Neuron (in vitro differentiated cells): ENCODE measurements at regions not wholly inside any gene's neighbourhood (a gene's known extent, or its start where the extent isn't known, plus 50 kb on each side); places are given as distances from the start of the nearest gene placed in this dataset.

Experiments
- H2AFZ ChIP-seq: one replicate; pipeline ENCODE4 v1.6.1; 2013; ENCODE audit warnings: low read depth, mild to moderate bottlenecking, inconsistent platforms, low read length, moderate library complexity
- H3K27me3 ChIP-seq: one replicate; pipeline ENCODE4 v1.6.1; 2013; ENCODE audit warnings: low read length; ENCODE audit not compliant: insufficient read depth
- H3K36me3 ChIP-seq: one replicate; pipeline ENCODE4 v1.6.1; 2013; ENCODE audit warnings: low read length; ENCODE audit not compliant: insufficient read depth
- H3K4me1 ChIP-seq: one replicate; pipeline ENCODE4 v1.6.1; 2013; ENCODE audit warnings: low read length; ENCODE audit not compliant: insufficient read depth
- H3K4me3 ChIP-seq: 2 replicates; pipeline ENCODE4 v1.5.1; 2013; ENCODE audit warnings: mild to moderate bottlenecking, low read length, moderate library complexity
- H3K9me3 ChIP-seq: one replicate; pipeline ENCODE4 v1.6.1; 2013; ENCODE audit warnings: low read length

DNA sequence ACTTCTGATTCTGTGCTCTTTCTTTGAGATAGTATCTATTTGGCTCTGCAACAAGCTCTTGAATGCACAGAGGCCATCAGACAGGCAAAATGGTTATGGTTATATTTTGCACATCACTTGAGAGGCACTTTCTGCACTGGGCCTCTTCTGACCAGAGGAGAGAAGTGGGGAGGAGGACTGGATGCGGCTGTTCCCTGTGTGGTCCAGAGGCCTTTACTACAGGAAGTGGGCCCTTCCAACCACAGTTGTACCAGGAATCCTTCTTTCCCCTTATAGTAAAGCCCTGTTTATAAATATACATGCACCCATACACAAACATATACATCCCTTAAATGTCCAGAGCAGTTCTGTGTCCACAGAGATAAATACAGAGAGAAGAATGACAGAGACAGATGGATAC lies 182.7 kb upstream of the HHIP start:
- Histone ChIP-seq H3K9me3 (no peaks in the 10 kb centered on the region), H2AFZ (no peak overlapping the region), H3K4me1 (no peaks in the 10 kb centered on the region), H3K36me3 (no peaks in the 10 kb centered on the region), H3K27me3 (no peaks in the 10 kb centered on the region), H3K4me3 (no peak overlapping the region)

DNA sequence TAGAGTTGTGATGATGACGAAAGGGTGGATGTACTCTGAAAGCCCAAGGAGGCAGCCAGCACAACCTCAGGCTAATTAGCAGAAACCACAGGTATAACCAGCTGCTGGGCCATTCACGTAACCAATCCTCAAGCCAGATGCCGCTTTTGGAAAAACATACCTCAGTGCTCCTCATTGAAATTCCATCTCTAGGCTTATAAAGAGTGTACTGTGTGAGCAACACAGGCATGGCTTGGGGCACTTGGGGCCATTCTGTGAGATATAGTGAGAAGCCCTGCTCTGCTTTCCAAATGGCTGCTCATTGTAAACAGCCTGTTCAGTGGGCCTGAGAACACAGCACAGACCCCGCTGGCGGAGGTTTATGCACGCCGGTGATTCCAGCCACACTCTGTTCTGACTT lies 182.1 kb upstream of the HHIP start:
- H2AFZ ChIP-seq = no peak overlapping the region
- no peaks in the 10 kb centered on the region for H3K4me1 ChIP-seq
- no peaks in the 10 kb centered on the region for H3K36me3 ChIP-seq
- no peaks in the 10 kb centered on the region for H3K9me3 ChIP-seq
- no peaks in the 10 kb centered on the region for H3K27me3 ChIP-seq
- no peak overlapping the region for H3K4me3 ChIP-seq

DNA sequence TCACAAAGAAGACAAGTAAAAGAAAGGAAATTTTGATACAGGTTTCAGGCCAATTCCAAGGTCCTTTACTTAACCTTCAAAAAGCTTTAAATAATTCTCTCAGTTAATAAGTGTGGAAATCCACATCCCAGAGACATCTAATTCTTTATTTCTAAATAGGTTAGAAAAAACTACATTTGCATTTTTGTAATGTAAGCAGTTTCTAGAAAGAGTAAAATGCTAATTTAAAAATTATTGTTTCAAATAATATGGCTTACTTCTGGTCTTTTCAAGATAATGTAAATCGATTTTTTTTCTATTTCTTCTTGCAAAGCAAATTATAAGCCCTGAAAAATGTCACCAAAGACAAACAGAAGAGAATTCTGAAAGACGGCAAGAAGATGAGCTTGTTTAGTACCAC lies 180.4 kb upstream of the HHIP start:
- Histone ChIP-seq H3K27me3 (no peaks in the 10 kb centered on the region), H2AFZ (no peak overlapping the region), H3K36me3 (no peaks in the 10 kb centered on the region), H3K9me3 (no peaks in the 10 kb centered on the region), H3K4me1 (no peaks in the 10 kb centered on the region), H3K4me3 (no peak overlapping the region)

DNA sequence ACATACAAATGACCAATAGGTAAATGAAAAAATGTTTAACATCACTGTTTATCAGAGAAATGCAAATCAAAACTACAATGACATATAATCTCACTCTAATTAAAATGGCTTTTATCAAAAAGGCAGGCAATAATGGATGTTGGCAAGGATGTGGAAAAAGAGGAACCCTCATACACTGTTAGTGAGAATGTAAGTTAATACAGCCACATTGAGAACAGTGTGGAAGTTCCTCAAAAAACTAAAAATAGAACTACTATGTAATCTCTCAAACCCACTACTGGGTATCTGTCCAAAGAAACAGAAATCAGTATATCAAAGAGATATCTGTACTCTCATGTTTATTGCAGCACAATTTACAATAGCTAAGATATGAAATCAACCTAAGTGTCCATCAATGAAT lies 165.9 kb upstream of the HHIP start:
- no peak overlapping the region for H2AFZ ChIP-seq
- no peak overlapping the region for H3K4me3 ChIP-seq
- H3K9me3 ChIP-seq = no peaks in the 10 kb centered on the region
- H3K36me3 ChIP-seq = no peaks in the 10 kb centered on the region
- no peaks in the 10 kb centered on the region for H3K4me1 ChIP-seq
- no peaks in the 10 kb centered on the region for H3K27me3 ChIP-seq

DNA sequence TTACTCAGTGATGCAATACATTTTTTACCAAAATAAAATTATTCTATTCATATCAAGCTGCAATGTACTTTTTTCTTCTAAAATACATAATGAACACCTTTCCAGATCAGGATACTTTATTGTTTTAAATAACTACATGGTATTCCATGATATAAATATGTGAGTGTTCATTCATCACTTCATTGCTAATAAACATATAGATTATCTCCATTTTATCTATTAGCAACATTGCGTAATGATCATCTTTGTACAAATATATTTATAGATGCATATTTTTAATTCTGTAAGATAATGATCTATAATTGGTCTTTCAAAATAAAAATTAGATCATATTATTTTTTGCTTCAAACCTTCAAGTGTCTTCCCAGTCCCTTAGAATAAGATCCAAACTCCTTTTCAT lies 156.1 kb upstream of the HHIP start:
- Histone ChIP-seq H3K36me3 (no peaks in the 10 kb centered on the region), H2AFZ (no peak overlapping the region), H3K4me1 (no peaks in the 10 kb centered on the region), H3K27me3 (no peaks in the 10 kb centered on the region), H3K9me3 (no peaks in the 10 kb centered on the region), H3K4me3 (no peak overlapping the region)

DNA sequence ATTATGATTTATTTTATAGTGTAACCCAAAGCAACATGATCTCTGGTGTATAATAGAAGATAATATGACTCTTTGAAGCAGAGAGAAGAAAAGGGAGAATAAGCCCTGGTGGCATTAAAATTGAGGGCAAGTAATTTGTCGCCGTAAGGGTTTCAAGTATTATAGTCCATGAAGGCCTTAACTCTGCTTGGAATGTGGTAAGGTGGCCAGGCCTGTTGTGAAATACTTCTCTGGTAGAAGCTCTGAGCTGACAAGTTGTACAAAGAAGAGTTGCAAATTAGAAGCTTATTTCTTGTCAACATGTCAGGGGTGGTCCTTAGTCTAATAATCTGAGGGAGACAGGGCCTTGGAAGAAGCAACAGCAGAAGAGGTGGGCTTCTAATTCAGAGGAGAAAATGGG lies 151.7 kb upstream of the HHIP start:
- Histone ChIP-seq H3K4me3 (no peak overlapping the region), H3K36me3 (no peaks in the 10 kb centered on the region), H3K9me3 (no peaks in the 10 kb centered on the region), H3K4me1 (no peaks in the 10 kb centered on the region), H2AFZ (no peak overlapping the region), H3K27me3 (no peaks in the 10 kb centered on the region)

DNA sequence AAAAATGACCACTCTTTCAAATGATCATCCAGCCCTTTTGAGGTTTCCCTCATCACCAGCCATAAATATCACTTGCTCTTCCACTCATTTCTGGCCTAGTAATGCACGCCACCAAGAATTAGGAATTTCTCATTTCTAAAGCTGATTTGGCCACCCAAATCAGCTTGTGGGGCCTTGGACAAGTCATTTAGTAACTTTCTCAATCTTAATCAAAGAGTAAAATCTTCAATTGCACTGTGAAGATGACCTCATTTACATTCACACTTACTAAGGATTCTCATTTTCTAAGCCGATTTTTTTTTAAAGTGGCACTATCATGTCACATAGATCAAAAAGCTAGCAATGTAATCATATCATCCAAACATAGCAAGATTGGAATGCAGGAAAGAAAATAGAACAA lies 150.0 kb upstream of the HHIP start:
- no peaks in the 10 kb centered on the region for H3K27me3 ChIP-seq

DNA sequence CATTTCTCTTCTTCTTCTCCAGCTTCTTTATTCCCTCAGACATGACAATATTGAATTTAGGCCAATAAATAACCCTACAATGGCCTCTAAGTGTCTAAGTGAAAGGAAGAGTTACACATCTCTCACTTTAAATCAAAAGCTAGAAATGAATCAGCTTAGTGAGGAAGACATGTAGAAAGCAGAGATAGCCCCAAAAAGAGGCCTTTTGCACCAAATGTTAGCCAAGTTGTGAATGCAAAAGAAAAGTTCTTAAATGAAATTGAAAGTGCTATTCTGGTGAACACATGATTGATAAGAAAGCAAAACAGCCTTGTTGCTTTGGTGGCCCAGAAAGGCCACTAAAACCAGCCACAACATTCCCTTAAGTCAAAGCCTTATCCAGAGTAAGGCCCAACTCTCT lies 146.2 kb upstream of the HHIP start:
- H3K27me3 ChIP-seq = no peaks in the 10 kb centered on the region
- no peak overlapping the region for H2AFZ ChIP-seq
- no peaks in the 10 kb centered on the region for H3K9me3 ChIP-seq
- H3K4me1 ChIP-seq = peaks cover 5% of the 10 kb centered on the region
- no peak overlapping the region for H3K4me3 ChIP-seq
- no peaks in the 10 kb centered on the region for H3K36me3 ChIP-seq

More for the DNA sequence above, 150.0 kb upstream of the HHIP start:
- Histone ChIP-seq H3K4me1 (no peaks in the 10 kb centered on the region), H3K36me3 (no peaks in the 10 kb centered on the region), H2AFZ (no peak overlapping the region), H3K4me3 (no peak overlapping the region), H3K9me3 (no peaks in the 10 kb centered on the region)

DNA sequence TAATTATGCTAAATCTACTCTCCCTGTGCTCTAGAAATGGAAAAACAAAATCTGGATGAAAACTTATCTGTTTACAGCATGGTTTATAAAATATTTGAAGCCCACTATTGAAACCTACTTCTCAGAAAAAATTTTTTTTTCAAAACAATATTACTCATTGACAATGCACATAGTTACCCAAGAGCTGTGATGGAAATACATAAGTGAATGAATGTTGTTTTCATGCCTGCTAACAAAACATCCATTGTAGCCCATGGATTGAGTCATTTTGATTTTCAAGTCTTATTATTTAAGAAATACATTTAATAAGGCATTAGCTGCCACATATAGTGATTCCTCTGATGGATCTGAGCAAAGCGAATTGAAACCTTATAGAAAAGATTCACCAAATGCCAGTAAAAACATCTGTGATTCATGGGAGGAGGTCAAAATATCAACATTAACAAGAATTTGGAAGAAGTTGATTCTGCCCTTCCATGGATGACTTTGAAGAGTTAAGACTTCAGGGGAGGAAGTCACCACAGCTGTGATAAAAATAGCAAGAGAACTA lies 144.7 kb upstream of the HHIP start:
- no peak overlapping the region for H2AFZ ChIP-seq
- no peaks in the 10 kb centered on the region for H3K36me3 ChIP-seq
- H3K4me1 ChIP-seq = peaks cover 5% of the 10 kb centered on the region
- H3K27me3 ChIP-seq = no peaks in the 10 kb centered on the region
- no peaks in the 10 kb centered on the region for H3K9me3 ChIP-seq
- no peak overlapping the region for H3K4me3 ChIP-seq

DNA sequence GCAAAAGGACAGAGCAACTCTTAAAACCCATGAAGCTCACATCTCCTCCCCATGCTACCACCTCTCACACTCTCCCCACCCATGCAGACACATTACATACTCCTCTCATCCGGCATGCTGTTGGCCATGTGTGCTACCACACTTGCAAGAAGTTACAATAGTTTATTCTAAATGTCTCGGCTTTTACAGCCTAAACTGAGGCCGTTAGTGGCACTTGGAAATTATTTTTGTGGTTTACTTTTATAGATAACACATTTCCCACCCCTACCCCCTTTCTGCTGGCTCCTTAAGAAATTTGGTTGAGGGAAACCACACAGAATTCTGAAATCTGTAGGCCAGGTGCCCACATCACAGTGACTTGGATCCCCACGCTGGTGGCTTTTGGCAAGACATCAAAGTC lies 141.1 kb upstream of the HHIP start:
- H3K4me3 ChIP-seq = no peak overlapping the region
- no peaks in the 10 kb centered on the region for H3K9me3 ChIP-seq
- no peaks in the 10 kb centered on the region for H3K36me3 ChIP-seq
- H3K27me3 ChIP-seq = no peaks in the 10 kb centered on the region
- H3K4me1 ChIP-seq = peaks cover 5% of the 10 kb centered on the region
- no peak overlapping the region for H2AFZ ChIP-seq

DNA sequence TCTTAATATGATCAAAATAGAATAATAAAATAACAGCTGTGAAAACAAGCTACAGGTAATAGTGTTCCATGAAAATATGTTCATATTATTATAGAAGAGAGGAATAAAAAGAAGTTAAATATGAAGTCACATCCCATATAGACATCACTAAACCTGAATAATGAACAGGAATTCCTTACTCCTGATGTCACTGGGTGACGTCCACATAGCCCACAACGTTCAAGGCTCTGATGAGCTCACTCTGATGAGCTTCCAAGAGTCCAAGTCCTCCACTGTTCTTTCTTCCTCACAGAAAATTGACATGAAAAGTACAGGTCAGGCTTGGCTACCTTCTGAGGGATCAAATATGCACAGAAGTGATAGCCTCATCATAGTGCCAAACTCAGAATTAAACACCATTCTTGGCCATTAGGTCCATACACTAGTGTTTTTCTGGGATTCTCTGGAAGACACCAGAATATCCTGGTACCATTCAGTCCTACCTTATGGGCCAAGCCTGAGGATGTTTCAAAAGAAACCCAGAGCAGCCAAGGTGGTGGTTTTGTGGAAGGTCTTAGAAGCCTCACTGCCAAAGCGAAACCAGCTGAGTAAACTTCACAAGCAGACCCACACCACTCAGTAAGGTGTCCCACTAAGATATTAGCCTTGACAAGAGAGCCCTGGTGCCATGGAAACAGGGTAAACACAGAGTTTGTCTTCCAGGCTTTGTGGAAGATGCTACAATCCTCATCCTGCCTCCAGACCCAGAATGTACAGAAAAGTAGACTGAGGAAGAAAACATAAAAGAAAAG lies 138.4 kb upstream of the HHIP start:
- H3K36me3 ChIP-seq = no peaks in the 10 kb centered on the region
- H3K4me3 ChIP-seq = no peak overlapping the region
- peaks cover 5% of the 10 kb centered on the region for H3K4me1 ChIP-seq
- H3K27me3 ChIP-seq = no peaks in the 10 kb centered on the region
- no peaks in the 10 kb centered on the region for H3K9me3 ChIP-seq
- H2AFZ ChIP-seq = no peak overlapping the region

DNA sequence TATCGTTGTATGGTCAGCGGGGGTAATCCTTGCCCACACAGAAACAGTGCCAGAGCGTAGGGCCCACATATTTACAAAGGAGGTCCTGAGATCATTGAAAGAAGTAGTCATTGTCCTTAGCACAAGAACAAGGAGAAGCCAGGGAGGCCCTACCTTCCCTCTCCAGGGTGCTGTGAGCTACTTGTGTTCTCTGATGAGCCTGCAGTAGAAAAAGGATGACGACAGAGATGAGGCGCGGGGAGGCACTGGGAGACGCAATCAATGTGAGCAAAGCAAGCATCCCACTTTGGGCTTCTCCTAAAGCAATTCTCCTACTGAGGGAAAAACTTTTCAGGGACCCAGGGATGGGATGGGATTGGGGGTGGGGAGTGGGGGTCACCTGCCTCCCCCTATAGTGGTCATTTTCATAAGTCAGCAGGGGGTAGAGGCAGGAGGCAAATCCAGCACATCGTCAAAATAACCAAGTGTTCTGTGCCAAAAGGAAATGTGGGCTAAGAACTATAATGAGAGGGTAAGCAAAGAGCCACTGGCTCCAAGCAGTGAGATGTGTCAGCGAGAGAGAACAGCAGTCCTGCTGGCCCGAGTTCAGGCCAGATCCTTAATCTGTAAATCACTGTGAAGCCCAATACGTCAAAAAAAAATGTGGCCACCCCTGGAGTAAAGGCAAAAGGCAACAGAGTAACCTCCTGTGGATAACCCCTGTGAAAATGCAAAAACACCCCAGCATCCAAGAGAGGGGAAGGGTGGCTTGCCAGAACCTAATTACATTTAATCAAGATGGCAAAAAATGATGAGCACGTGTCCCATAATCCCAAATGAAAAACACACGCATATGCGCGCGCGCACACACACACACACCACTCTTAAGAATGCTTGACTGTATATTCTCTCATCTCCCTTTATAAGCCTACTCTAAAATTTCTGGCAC lies 136.6 kb upstream of the HHIP start:
- Histone ChIP-seq H3K4me3 (no peak overlapping the region), H3K9me3 (no peaks in the 10 kb centered on the region), H3K4me1 (no peaks in the 10 kb centered on the region), H3K27me3 (no peaks in the 10 kb centered on the region), H2AFZ (no peak overlapping the region), H3K36me3 (no peaks in the 10 kb centered on the region)

DNA sequence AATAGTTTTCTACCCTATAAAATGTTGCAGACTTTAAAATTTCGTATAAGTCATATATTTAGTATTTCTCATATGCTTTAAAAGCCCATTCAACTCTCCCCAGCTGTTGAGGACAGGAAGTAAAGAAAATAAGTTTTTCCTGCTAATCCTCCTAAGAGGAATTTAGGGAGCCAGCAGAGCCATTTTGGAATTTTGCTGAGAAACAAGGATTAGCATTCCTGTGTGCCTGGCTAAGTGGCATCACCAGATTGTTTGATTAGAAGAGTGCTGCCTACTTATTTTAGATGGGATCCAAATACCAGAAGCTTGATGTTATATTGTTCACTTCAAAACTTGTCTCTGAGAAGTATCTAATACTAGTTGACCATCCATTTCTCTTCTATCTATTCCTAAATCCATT lies 131.2 kb upstream of the HHIP start:
- Histone ChIP-seq H3K9me3 (no peaks in the 10 kb centered on the region), H3K27me3 (no peaks in the 10 kb centered on the region), H3K4me3 (no peak overlapping the region), H3K36me3 (no peaks in the 10 kb centered on the region), H2AFZ (no peak overlapping the region), H3K4me1 (no peaks in the 10 kb centered on the region)
